ENCODE measurements at regions not wholly inside any gene's neighbourhood (a gene's known extent, or its start where the extent isn't known, plus 50 kb on each side); places are given as distances from the start of the nearest gene placed in this dataset.

DNA sequence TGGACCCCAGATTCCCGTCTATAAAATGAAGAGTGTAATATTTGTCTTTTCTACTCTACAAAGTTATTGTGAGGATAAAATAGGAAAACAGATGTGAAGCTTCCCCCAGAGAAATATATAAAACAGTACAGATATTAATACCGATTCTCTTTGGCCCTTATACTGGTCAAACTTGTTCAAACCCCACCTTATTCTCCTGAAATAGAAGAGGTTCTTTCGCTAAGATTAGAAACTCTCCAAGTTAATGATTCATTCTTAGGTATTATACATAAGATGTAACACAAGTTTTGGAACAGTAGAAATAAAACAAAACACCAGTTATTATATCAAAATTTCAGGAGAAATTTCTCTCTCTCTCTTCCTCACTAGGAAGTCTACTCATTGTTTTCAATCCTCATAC is 852.4 kb upstream of the ADAMTS5 start:
- no peaks in the 10 kb centered on the region for H3F3A ChIP-seq (ENCODE audit: control insufficient read depth, insufficient read depth)
- no peak overlapping the region for H3K4me3 ChIP-seq (ENCODE audit: low read length)
- H3K9me2 ChIP-seq (replicated peaks; ENCODE audit: control insufficient read depth, low read length), result no peaks in the 10 kb centered on the region
- H3K79me2 ChIP-seq (ENCODE audit: control insufficient read depth, low read length), result no peaks in the 10 kb centered on the region
- no peak for TF ChIP-seq EZH2phosphoT487 (IDR thresholded peaks at IDR 0.05; ENCODE audit: borderline replicate concordance, low read length)
- TF ChIP-seq, protein P1, sequence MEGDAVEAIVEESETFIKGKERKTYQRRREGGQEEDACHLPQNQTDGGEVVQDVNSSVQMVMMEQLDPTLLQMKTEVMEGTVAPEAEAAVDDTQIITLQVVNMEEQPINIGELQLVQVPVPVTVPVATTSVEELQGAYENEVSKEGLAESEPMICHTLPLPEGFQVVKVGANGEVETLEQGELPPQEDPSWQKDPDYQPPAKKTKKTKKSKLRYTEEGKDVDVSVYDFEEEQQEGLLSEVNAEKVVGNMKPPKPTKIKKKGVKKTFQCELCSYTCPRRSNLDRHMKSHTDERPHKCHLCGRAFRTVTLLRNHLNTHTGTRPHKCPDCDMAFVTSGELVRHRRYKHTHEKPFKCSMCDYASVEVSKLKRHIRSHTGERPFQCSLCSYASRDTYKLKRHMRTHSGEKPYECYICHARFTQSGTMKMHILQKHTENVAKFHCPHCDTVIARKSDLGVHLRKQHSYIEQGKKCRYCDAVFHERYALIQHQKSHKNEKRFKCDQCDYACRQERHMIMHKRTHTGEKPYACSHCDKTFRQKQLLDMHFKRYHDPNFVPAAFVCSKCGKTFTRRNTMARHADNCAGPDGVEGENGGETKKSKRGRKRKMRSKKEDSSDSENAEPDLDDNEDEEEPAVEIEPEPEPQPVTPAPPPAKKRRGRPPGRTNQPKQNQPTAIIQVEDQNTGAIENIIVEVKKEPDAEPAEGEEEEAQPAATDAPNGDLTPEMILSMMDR (IDR thresholded peaks at IDR 0.05; ENCODE audit: low read depth, low read length, poor library complexity, severe bottlenecking), result no peak
- H3K27me3 ChIP-seq (ENCODE audit: control insufficient read depth, low read length), result no peaks in the 10 kb centered on the region
- no peak overlapping the region for H3K4me2 ChIP-seq (ENCODE audit: low read length)
- no peaks in the 10 kb centered on the region for H3K9me3 ChIP-seq (ENCODE audit: control insufficient read depth, insufficient read depth, low read length)
- no peaks in the 10 kb centered on the region for H4K20me1 ChIP-seq (ENCODE audit: control insufficient read depth, insufficient read depth, low read depth, low read length)
- H3K27ac ChIP-seq (ENCODE audit: low read depth, low read length), result no peak overlapping the region
- no peaks in the 10 kb centered on the region for H3K36me3 ChIP-seq (ENCODE audit: control insufficient read depth, low read length)
- H3K4me1 ChIP-seq (ENCODE audit: control insufficient read depth, low read length), result no peaks in the 10 kb centered on the region

DNA sequence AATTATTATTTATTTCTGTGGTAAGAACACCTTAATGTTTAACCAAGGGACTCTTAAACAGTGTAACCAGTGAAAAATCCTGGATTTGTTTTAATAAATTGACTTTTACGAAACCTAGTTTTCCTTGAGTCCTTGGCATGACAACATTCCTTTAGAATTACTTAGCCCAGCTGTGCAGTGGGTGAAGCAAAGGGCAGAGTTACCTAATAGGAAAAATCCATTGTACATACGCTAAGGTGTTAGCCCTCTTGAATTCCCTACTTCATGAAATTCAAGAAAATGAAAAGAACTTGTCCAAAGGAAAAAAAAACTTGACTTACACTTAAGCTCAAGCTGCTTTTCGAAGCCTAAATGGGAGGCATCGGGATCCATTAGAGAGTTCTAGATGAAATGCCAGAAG is 852.0 kb upstream of the ADAMTS5 start:
- Histone ChIP-seq H3K9me2 (replicated peaks; ENCODE audit: control insufficient read depth, low read length) (no peaks in the 10 kb centered on the region), H3K27me3 (ENCODE audit: control insufficient read depth, low read length) (no peaks in the 10 kb centered on the region), H3K4me3 (ENCODE audit: low read length) (no peak overlapping the region), H3K27ac (ENCODE audit: low read depth, low read length) (no peak overlapping the region), H3F3A (ENCODE audit: control insufficient read depth, insufficient read depth) (no peaks in the 10 kb centered on the region), H3K9me3 (ENCODE audit: control insufficient read depth, insufficient read depth, low read length) (no peaks in the 10 kb centered on the region), H3K4me2 (ENCODE audit: low read length) (no peak overlapping the region), H3K79me2 (ENCODE audit: control insufficient read depth, low read length) (no peaks in the 10 kb centered on the region), H4K20me1 (ENCODE audit: control insufficient read depth, insufficient read depth, low read depth, low read length) (no peaks in the 10 kb centered on the region), H3K36me3 (ENCODE audit: control insufficient read depth, low read length) (no peaks in the 10 kb centered on the region), H3K4me1 (ENCODE audit: control insufficient read depth, low read length) (no peaks in the 10 kb centered on the region)
- TF ChIP-seq EZH2phosphoT487 (IDR thresholded peaks at IDR 0.05; ENCODE audit: borderline replicate concordance, low read length), result no peak
- TF ChIP-seq, protein P1 (IDR thresholded peaks at IDR 0.05; ENCODE audit: low read depth, low read length, poor library complexity, severe bottlenecking), result no peak

- no peak overlapping the region for H3K4me2 ChIP-seq (ENCODE audit: low read length)
- H3K9me3 ChIP-seq (ENCODE audit: control insufficient read depth, insufficient read depth, low read length), result no peaks in the 10 kb centered on the region
- H3F3A ChIP-seq (ENCODE audit: control insufficient read depth, insufficient read depth), result no peaks in the 10 kb centered on the region
- H3K27me3 ChIP-seq (ENCODE audit: control insufficient read depth, low read length), result no peaks in the 10 kb centered on the region
- H3K9me2 ChIP-seq (replicated peaks; ENCODE audit: control insufficient read depth, low read length), result no peaks in the 10 kb centered on the region
- no peaks in the 10 kb centered on the region for H3K79me2 ChIP-seq (ENCODE audit: control insufficient read depth, low read length)
- TF ChIP-seq, protein P1 (IDR thresholded peaks at IDR 0.05; ENCODE audit: low read depth, low read length, poor library complexity, severe bottlenecking), result no peak
- TF ChIP-seq EZH2phosphoT487 (IDR thresholded peaks at IDR 0.05; ENCODE audit: borderline replicate concordance, low read length), result no peak
- H3K4me3 ChIP-seq (ENCODE audit: low read length), result no peak overlapping the region
- H3K36me3 ChIP-seq (ENCODE audit: control insufficient read depth, low read length), result no peaks in the 10 kb centered on the region
- H3K4me1 ChIP-seq (ENCODE audit: control insufficient read depth, low read length), result no peaks in the 10 kb centered on the region
- H4K20me1 ChIP-seq (ENCODE audit: control insufficient read depth, insufficient read depth, low read depth, low read length), result no peaks in the 10 kb centered on the region
- H3K27ac ChIP-seq (ENCODE audit: low read depth, low read length), result no peak overlapping the region
Observed at GRCh38 chr21:27817902-27818623, 851.2 kb upstream of the ADAMTS5 start.
